LHCN-M2 (cell line): ENCODE measurements at regions not wholly inside any gene's neighbourhood (a gene's known extent, or its start where the extent isn't known, plus 50 kb on each side); places are given as distances from the start of the nearest gene placed in this dataset.
A peak's percentile ranks its signal among the peaks of the same experiment; 100 is the strongest.

Source experiments
- DNase-seq: peaks from one replicate; pipeline ENCODE4 v3.0.0-alpha.2; 2012; ENCODE audit warnings: low read depth

- no peak for DNase-seq
Observed at GRCh38 chr7:98040626-98041360, 50.8 kb upstream of the OCM2 start.

GRCh38 chr7:98046816-98047215 lies 56.8 kb upstream of the OCM2 start:
- no peak for DNase-seq

GRCh38 chr7:98049034-98049433 lies 57.6 kb upstream of the LMTK2 start:
- DNase-seq: peak; percentile 6

- DNase-seq: no peak
Observed at GRCh38 chr7:98051118-98051744, 55.4 kb upstream of the LMTK2 start.

GRCh38 chr7:98054585-98054984 lies 52.1 kb upstream of the LMTK2 start:
- DNase-seq: no peak

- no peak for DNase-seq
Observed at GRCh38 chr7:98056580-98056979, 50.1 kb upstream of the LMTK2 start.
